HPDE6-E6E7 (cell line): ENCODE measurements at regions not wholly inside any gene's neighbourhood (a gene's known extent, or its start where the extent isn't known, plus 50 kb on each side); places are given as distances from the start of the nearest gene placed in this dataset.

ENCODE experiments used
- DNase-seq: peaks from one replicate; pipeline ENCODE4 v3.0.0; 2011; ENCODE audit warnings: missing footprints; ENCODE audit errors: extremely low spot score

GRCh38 chr4:22103768-22104167, 155.2 kb upstream of the KCNIP4 start:
- DNase-seq, result no peak

DNA sequence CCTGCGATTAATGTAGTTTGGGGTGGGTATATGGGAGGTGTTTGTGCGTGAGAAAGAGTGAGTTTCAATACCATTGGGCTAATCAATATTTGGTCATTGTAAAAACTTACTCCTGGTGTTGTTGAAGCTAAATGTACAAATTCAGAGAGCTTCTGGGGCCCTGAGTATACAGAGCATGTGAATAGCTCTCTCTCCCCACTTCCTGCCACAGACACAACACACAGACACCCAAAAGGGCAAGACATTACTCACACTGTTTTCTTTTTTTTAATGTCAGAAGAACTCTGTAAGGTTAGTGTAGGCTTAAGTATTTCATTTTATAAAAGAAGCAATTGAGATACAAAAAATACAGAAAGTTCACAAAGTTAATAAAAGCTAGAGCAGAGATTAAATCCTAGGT, 151.3 kb upstream of the KCNIP4 start:
- no peak for DNase-seq

DNA sequence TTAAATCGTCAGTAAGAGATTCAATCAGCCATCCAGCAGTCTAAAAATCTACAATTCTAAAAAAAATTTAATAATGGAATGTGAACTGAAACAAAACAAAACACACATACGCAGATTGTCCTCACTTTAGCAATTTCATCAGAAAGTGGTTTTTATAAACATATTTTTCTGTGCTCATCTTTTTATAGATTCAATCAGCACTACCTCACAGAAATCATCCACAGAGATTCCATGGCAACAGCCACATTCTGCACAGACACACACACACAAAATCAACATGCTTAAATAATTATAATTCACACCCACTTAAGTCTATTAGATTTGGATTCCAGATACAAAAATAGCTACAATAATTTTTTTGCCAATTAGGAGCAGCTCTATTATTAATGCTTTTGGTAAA, 149.0 kb upstream of the KCNIP4 start:
- no peak for DNase-seq

DNA sequence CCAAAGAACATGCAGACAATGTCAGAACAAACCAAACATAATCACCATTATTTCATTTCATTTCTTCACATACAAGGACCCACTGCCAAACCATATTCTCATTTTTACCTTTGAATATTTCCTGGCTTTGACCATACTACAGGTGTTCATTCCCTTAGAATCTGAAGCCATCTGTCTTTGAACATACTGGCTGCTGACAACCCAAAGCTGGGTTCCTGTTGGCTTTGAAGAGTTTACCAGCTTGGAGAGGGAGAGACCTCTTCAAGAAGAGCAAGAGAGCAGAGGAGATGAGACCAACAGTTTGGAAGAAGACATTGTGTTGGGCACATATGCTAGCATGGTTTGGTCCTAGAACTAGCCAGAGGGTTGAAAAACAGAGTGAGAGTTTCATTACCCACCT, 145.6 kb upstream of the KCNIP4 start:
- DNase-seq, result no peak

DNA sequence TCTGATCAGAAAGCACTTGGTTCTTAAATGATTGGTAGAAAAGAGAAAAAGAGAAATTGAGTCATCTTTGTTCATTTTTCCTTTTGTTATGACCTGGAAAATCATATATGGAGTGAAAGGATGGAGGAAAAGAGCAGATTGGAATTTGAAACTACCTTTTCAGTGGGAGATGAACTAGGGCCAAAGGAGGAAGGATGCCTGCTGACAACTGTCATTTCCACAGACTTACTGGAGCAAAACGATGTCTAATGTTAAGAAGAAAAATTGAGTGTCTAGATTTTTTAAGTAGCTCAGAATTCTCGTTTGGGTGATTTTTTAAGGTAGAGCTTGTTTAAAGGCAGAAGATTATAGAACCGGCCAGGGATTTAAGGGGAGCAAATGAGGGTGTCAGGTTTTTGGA, 144.6 kb upstream of the KCNIP4 start:
- no peak for DNase-seq

- no peak for DNase-seq
Observed at GRCh38 chr4:22091906-22092305, 143.3 kb upstream of the KCNIP4 start.

DNA sequence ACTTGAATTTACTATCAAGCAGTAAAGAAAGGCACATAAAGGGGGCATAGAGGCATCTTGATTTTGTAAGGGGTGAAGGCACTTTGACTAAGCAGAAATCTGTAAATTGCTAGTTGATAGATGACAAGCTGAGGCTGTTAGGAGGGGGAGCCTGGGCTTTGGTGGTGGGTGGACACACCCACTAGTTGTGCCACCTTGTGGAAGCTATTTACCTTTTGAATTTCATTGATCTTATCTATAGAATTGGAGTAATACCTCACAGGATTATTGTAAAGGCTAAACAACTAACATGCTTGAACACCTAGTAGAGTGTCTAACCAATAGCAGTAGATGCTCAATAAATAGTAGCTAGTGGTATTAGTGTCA, 142.8 kb upstream of the KCNIP4 start:
- no peak for DNase-seq

DNA sequence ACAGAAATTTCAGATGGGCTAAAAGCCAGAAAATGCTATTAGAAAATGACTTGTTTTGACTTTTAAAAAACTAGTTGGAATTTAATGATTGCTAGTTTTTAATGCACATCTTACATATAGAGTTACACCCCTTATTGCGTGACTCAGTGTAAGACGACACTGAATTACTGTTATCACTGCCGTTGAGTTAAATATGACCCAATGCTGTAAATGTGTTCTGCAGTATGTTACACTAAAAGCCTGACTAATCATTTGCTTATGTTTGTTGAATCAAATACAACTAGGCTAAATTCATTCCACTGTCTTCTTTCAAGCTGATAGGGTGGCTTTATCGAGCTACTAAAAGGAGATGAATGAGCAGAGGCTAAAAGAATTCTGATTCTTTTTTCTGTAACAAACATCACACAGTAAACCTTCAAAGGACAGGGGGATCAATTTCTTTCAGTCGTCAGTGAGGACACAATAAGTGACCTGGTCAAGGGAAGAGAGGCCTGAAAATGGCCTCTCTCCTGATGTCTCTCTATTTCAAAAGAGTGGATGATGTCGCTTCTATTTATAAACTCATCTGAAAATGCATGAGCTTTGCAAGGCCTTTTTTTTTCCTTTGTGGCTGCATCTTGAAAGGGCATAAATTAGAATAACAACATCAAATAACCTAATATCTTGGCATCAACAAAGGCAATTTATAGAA, 142.2 kb upstream of the KCNIP4 start:
- DNase-seq, result no peak

- DNase-seq, result no peak
Observed at GRCh38 chr4:22077571-22077970, 129.0 kb upstream of the KCNIP4 start.

- DNase-seq, result no peak
Observed at GRCh38 chr4:22072726-22073125, 124.2 kb upstream of the KCNIP4 start.

DNA sequence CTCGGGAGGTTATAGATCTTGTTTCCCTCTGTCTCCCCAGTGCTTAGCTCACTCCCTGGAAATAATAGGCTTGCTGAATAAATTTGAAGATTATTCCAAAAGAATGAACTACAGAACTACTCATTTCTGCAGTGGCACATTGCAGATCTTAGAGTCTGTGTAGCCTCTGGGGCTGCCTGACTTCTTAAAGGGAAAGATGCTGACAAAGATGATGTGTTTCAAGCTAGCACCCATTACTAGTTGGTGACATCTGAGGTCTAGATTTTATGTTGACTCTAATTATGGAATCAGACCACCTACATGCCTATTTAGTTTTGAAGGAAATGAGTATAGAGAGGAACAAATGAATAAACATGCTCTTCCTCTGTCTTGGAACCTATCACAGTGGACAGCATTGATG, 123.7 kb upstream of the KCNIP4 start:
- DNase-seq, result no peak

DNA sequence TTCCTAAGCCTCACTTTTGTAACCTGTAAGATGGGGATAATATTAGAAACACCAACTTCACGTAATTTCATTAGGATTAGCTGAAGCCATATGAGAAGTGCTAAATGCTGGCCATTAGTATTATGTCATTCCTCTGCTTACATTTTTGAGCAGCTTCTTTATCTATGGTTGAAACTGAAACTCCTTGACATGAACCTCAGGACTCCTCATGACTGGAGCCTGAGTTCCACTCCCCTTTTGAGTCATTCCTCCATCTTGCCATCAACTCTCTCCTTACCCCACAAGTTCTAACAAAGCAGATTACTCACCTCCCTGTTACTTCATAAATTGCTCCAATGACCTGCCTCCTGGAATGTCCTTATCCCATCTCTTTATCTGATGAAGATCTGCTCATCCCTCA, 123.2 kb upstream of the KCNIP4 start:
- DNase-seq, result no peak

- DNase-seq, result no peak
Observed at GRCh38 chr4:22070256-22070655, 121.7 kb upstream of the KCNIP4 start.

DNA sequence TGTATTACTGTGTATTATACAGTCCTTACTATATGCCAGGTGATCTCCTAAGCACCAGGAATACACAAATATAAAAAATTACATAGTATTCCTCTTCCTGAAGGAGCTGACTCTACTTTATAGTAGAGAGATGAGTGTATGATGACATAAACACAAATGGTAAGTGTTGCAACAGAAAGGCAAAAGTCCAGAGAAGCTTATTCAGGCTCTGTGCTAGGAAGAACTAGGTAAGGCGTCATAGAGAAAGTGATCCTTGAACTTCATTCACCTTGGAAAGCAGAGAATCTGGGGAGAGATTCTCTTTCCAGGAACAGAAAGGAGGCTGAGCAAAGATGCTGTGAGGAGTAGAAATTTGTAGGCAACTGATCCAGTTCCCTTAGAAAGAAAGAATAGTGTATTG, 115.0 kb upstream of the KCNIP4 start:
- no peak for DNase-seq

DNA sequence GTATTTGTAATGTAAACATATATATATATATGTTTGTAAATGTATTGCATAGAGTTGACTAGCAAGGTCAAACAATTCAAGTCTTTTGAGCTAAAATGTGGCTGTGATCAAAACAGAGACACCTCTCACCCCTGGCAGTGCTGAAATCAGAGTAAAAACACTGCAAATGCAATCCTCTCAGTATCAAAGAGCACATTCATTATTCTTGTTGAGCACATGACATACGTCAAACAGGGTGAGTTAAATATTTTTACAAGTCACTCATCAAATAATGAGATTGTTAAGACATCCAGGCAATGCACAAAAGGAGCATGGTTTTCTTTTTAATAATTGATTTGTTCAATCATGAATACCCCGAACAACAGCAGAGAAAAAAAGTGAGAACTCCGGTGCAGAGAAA, 114.1 kb upstream of the KCNIP4 start:
- no peak for DNase-seq

GRCh38 chr4:22055954-22056353, 107.4 kb upstream of the KCNIP4 start:
- no peak for DNase-seq

- DNase-seq, result no peak
Observed at GRCh38 chr4:22052076-22052475, 103.5 kb upstream of the KCNIP4 start.

DNA sequence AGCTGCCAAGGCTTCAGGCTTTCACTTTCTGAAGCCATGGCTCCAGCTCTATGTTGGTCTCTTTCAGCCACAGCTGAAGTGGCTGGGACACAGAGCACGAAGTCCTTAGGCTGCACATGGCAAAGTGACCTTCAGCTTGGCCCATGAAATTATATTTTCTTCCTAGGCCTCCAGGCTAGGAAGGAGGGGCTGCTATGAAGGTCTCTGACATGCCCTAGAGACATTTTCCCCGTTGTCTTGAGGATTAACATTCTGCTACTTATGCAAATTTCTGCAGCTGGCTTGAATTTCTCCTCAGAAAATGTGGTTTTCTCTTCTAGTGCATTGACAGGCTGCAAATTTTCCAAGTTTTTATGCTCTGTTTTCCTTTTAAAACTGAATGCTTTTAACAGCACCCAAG, 99.8 kb upstream of the KCNIP4 start:
- DNase-seq, result no peak

GRCh38 chr4:22047793-22048192, 99.2 kb upstream of the KCNIP4 start:
- no peak for DNase-seq

DNA sequence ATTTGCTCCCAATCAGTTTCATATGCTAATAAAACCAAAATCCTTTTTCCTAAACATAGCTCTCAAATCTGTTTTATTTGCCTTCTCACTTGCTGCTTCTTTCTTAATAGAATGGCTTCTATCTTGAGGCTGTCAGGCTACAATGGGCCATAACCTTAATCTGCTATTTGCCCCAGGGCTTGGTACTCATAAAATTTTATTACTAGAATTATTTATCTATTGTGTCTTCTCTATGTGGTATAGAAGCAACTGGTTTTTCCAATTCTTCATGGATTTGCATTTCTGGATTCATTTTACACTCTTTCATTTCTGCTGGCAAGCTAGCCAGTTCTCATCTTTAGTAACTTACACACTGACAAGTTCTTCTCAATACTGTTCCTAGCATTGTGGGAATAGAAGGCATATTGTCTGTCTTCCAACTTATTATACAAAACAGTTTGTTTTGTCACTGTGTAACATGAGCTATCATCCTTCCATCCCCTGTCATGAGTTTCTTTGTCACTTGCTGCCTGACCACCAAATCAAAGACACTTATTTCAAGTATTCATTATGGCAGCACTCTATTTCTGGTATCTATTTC, 96.6 kb upstream of the KCNIP4 start:
- DNase-seq, result no peak

- DNase-seq, result no peak
Observed at GRCh38 chr4:22031423-22031822, 82.9 kb upstream of the KCNIP4 start.

GRCh38 chr4:22030881-22031280, 82.3 kb upstream of the KCNIP4 start:
- no peak for DNase-seq

- DNase-seq, result no peak
Observed at GRCh38 chr4:22030307-22030706, 81.7 kb upstream of the KCNIP4 start.

DNA sequence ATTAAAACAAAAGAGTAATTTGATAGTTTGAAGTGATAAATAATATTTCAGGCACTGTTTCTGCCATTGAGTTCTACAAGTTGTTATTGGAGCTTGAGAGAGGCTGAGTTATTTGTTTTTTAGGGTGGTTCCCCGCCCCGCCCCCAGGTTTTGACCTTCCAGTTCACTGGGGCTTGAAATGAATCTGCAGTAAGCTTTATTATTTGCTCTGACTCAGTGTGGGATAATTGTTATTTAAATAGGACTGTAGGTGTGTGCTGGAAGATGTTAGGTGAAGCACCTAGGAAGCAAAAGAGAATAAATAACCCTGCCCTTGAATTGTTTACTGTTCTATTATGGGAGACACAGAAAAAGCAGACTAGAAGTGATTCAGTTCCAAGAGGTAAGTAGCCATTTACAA, 81.2 kb upstream of the KCNIP4 start:
- no peak for DNase-seq
